AG04450 (cell line): ENCODE measurements at regions not wholly inside any gene's neighbourhood (a gene's known extent, or its start where the extent isn't known, plus 50 kb on each side); places are given as distances from the start of the nearest gene placed in this dataset.

ENCODE experiments used
- CTCF ChIA-PET: fragments of 300-600, 350-600 bp; formaldehyde crosslinking; extraction: SDS; loops from one replicate; lab custom pipeline; 2022; ENCODE audit warnings: antibody characterized with exemption, inconsistent platforms; lab: Charles Lee
- POLR2A ChIA-PET: fragments of 350-600 bp; formaldehyde crosslinking; extraction: SDS; loops from one replicate; lab custom pipeline; 2021; ENCODE audit warnings: antibody characterized with exemption, inconsistent platforms; lab: Yijun Ruan, JAX
- DNase-seq: peaks from one replicate; pipeline ENCODE4 v3.0.0-alpha.2; 2011; ENCODE audit warnings: low read depth, low spot score
- H3K27ac ChIP-seq: one replicate; pipeline ENCODE4 v1.5.1; 2012; ENCODE audit warnings: low read depth, low read length, control low read depth
- H3K27me3 ChIP-seq: one replicate; pipeline ENCODE4 v1.6.0; 2012; ENCODE audit warnings: low read length; ENCODE audit not compliant: control insufficient read depth, insufficient read depth
- H3K4me3 ChIP-seq: 2 replicates; pipeline ENCODE4 v1.5.1; 2011; ENCODE audit warnings: mild to moderate bottlenecking, low read depth, low read length, control low read depth
- H3K9me3 ChIP-seq: 2 replicates; pipeline ENCODE4 v1.5.1; 2012; ENCODE audit warnings: low read length; ENCODE audit not compliant: control insufficient read depth, insufficient read depth
- CTCF ChIP-seq: IDR thresholded peaks from 2 replicates; pipeline ENCODE4 v1.5.1; 2011; ENCODE audit warnings: low read depth, low read length, control low read depth, inconsistent platforms

DNA sequence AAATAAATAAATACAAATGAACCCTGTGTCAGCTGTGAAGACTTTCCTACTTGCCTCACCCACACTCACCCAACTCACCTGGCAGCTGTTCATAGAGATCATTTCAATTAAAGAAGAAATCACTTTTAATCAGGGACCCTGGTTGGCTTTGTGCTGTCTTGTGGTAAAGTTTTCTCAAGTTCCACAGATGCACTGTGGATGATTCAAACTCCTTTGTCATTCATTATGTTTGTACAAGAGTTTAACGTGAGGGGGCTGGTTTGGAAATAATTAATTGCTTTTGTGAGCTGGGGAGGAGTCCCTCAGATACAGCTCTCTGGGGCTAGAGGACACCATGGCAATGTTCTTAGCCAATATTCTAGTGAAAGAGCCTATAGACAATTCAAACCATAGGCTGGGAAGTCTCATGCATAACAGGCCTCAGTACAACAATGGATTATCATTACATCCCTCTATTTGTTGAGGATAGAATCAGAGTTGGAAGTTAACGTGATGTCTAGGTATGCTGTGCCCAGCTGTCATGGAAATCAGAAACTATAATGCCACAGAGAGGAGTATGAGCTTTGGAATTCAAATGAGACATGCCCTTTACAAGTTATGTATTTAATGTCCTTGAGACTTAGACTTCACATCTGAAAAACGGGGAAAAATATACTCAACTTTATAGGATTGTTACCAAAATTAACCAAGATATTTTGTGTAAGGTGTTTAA lies 698.5 kb downstream of the KCNA4 start:
- POLR2A ChIA-PET: interaction anchor here (1.0 kb wide), 2 partner anchors 133 to 199 kb away, joined by 3 read pairs; no protein-coding TSS in a partner anchor
- Histone ChIP-seq H3K9me3 (no peaks in the 10 kb centered on the region), H3K27ac (peak overlapping the region; percentile 71), H3K4me3 (no peak overlapping the region), H3K27me3 (no peaks in the 10 kb centered on the region)
- CTCF ChIA-PET: no interaction called here
- DNase-seq: no peak
- no peak for TF ChIP-seq CTCF

GRCh38 chr11:29317694-29318093 lies 699.1 kb downstream of the KCNA4 start:
- H3K4me3 ChIP-seq: no peak overlapping the region
- no peaks in the 10 kb centered on the region for H3K27me3 ChIP-seq
- ChIA-PET POLR2A (interaction anchor here (1.0 kb wide), 2 partner anchors 132 to 198 kb away, joined by 3 read pairs; no protein-coding TSS in a partner anchor), CTCF (no interaction called here)
- TF ChIP-seq CTCF: no peak
- peak overlapping the region; percentile 71 for H3K27ac ChIP-seq
- H3K9me3 ChIP-seq: no peaks in the 10 kb centered on the region
- no peak for DNase-seq

DNA sequence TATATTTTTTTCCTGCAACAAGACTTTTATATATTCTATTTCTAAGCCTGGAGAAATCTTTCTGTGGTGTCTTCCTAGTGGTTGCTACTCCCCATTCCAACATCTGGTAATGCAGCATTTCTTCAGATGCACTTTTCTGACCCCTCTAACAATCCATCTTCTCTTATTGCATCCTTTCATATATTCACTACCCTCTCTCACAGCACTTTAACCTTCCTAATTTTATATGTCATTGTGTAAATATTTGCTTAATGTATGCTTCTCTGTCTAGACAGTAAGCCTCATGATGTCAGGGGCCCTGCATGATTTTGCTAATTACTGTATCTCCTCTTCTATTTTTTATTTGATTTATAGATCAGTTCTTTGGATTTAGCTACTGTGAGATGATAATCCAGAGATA lies 701.6 kb downstream of the KCNA4 start:
- POLR2A ChIA-PET: no interaction called here
- H3K27ac ChIP-seq: no peak overlapping the region
- CTCF ChIA-PET: no interaction called here

GRCh38 chr11:29314211-29314610 lies 702.6 kb downstream of the KCNA4 start:
- Histone ChIP-seq H3K9me3 (no peaks in the 10 kb centered on the region), H3K4me3 (no peak overlapping the region), H3K27me3 (no peaks in the 10 kb centered on the region), H3K27ac (no peak overlapping the region)
- TF ChIP-seq CTCF: no peak
- POLR2A ChIA-PET: no interaction called here
- CTCF ChIA-PET: no interaction called here
- no peak for DNase-seq

More for the DNA sequence above, 701.6 kb downstream of the KCNA4 start:
- H3K27me3 ChIP-seq: no peaks in the 10 kb centered on the region
- H3K9me3 ChIP-seq: no peaks in the 10 kb centered on the region
- H3K4me3 ChIP-seq: no peak overlapping the region
- TF ChIP-seq CTCF: no peak
- no peak for DNase-seq

DNA sequence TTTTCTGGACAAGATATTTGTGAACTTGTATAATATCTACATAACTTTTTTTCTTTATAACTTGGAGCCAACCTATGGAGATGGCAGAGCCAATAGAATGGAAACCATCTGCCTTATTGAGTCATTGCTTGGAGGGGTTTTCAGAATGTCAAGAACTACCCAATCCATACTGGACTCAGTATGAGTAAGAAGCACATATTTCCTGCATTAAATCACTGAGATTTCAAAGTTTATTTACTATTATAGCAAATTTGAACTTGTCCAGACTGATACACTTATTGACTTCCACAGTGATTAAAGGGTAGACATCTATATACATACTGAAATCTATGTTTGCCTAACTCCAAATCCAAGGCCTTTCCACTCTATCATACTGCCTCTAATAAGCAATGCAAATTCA lies 704.0 kb downstream of the KCNA4 start:
- no peak for DNase-seq

More for the DNA sequence above, 704.0 kb downstream of the KCNA4 start:
- CTCF ChIA-PET: interaction anchor here (1.0 to 1.1 kb wide), 2 partner anchors 16 to 17 kb away, joined by 4 to 5 read pairs; no protein-coding TSS in a partner anchor
- H3K9me3 ChIP-seq: no peaks in the 10 kb centered on the region
- no peak for TF ChIP-seq CTCF
- peak overlapping the region; percentile 39 for H3K27ac ChIP-seq
- no peaks in the 10 kb centered on the region for H3K27me3 ChIP-seq
- POLR2A ChIA-PET: no interaction called here
- H3K4me3 ChIP-seq: no peak overlapping the region
